HCT116 (cell line): ENCODE measurements at regions not wholly inside any gene's neighbourhood (a gene's known extent, or its start where the extent isn't known, plus 50 kb on each side); places are given as distances from the start of the nearest gene placed in this dataset.

Experiments used
- ATAC-seq: fragments of 200-7000 bp; cut with Tn5 transposase; 2 replicates; pipeline ENCODE4 v1.9.1; 2020; ENCODE audit warnings: mild to moderate bottlenecking, moderate library complexity
- BruUV-seq: library from RNA; stranded (reverse); fragments of 400-500 nt; replicated peaks from 2 replicates; lab custom pipeline; 2021; lab: Mats Ljungman, UMichigan
- CTCF ChIA-PET: fragments of 300-600 bp; sonication (Branson Sonifier 250); formaldehyde crosslinking; loops from one replicate; lab custom pipeline; 2021; ENCODE audit warnings: antibody characterized with exemption; lab: Charles Lee
- POLR2A ChIA-PET: fragments of 300-600, 350-600 bp; sonication (Branson Sonifier 250); formaldehyde crosslinking; loops from one replicate; lab custom pipeline; 2021; ENCODE audit warnings: antibody characterized with exemption; lab: Charles Lee
- RAD21 ChIA-PET, 2 experiments: fragments of 300-600 bp; sonication (Branson Sonifier 250); formaldehyde crosslinking; loops; one replicate each; lab custom pipeline; 2023; ENCODE audit warnings: low total read pairs in 2 of 2; ENCODE audit not compliant: uncharacterized antibody in 2 of 2, unreplicated experiment in 2 of 2, low non-redundant PET in 1 of 2; lab: Charles Lee
- DNase-seq: peaks from one replicate; pipeline ENCODE4 v3.0.0-alpha.2; 2010; ENCODE audit warnings: low read depth, low spot score
- H2AFZ ChIP-seq: fragments of 200-600 bp; shearing (Covaris generic), sonication (generic); 2 replicates; pipeline ENCODE4 v1.6.1; 2017; ENCODE audit warnings: low read depth, mixed run types, mixed read lengths, antibody characterized with exemption, low read length; ENCODE audit not compliant: poor library complexity, severe bottlenecking
- H3K27ac ChIP-seq: 2 replicates; pipeline ENCODE4 v1.5.1; 2012; ENCODE audit warnings: low read depth, low read length
- H3K27me3 ChIP-seq: fragments of 200-600 bp; sonication (generic); 2 replicates; pipeline ENCODE4 v1.6.1; 2016; ENCODE audit warnings: mixed run types, low read length, mixed read lengths; ENCODE audit not compliant: insufficient read depth
- H3K36me3 ChIP-seq, 2 experiments: fragments of 200-500 bp in 1 of 2; fragments of 200-600 bp in 1 of 2; sonication (Bioruptor generic) in 1 of 2; sonication (generic) in 1 of 2; 2 replicates each; pipeline versions ENCODE4 v1.5.1 to v1.6.1; 2014 to 2016; ENCODE audit warnings: low read length in 2 of 2, inconsistent platforms in 1 of 2, mixed read lengths in 1 of 2, mixed run types in 1 of 2; ENCODE audit not compliant: insufficient read depth in 2 of 2, control insufficient read depth in 1 of 2
- H3K4me1 ChIP-seq, 2 experiments: fragments of 200-600 bp in 1 of 2; sonication (generic) in 1 of 2; 2 replicates each; pipeline versions ENCODE4 v1.5.1 to v1.6.1; 2012 to 2017; ENCODE audit warnings: low read length in 2 of 2, inconsistent platforms in 1 of 2, mild to moderate bottlenecking in 1 of 2, mixed read lengths in 1 of 2, mixed run types in 1 of 2, moderate library complexity in 1 of 2; ENCODE audit not compliant: insufficient read depth in 2 of 2, control insufficient read depth in 1 of 2
- H3K4me2 ChIP-seq: fragments of 200-600 bp; sonication (generic); 2 replicates; pipeline ENCODE4 v1.6.1; 2017; ENCODE audit warnings: mixed run types, low read length, mixed read lengths
- H3K4me3 ChIP-seq, 2 experiments: fragments of 200-600 bp in 1 of 2; sonication (generic) in 1 of 2; replicated peaks in 1 of 2; 2 replicates each; pipeline ENCODE4 v1.5.1; 2011 to 2016; ENCODE audit warnings: low read length in 2 of 2, control low read depth in 1 of 2, low read depth in 1 of 2, mild to moderate bottlenecking in 1 of 2, mixed read lengths in 1 of 2, mixed run types in 1 of 2
- H3K79me2 ChIP-seq: fragments of 200-600 bp; sonication (generic); 2 replicates; pipeline ENCODE4 v1.6.1; 2017; ENCODE audit warnings: mild to moderate bottlenecking, mixed run types, low read length, moderate library complexity, mixed read lengths; ENCODE audit not compliant: insufficient read depth
- H3K9ac ChIP-seq: fragments of 200-600 bp; sonication (generic); 2 replicates; pipeline ENCODE4 v1.6.1; 2016; ENCODE audit warnings: low read length, mixed read lengths
- H3K9me2 ChIP-seq: fragments of 200-600 bp; sonication (generic), shearing (Covaris generic); 2 replicates; pipeline ENCODE4 v1.6.1; 2017; ENCODE audit warnings: mixed run types, mild to moderate bottlenecking, moderate library complexity; ENCODE audit not compliant: insufficient read depth
- H3K9me3 ChIP-seq, 2 experiments: fragments of 200-500 bp in 1 of 2; fragments of 200-600 bp in 1 of 2; sonication (Bioruptor generic) in 1 of 2; sonication (generic) in 1 of 2; 2 replicates each; pipeline ENCODE4 v1.6.1; 2014 to 2017; ENCODE audit warnings: low read length in 2 of 2, mixed read lengths in 2 of 2, inconsistent platforms in 1 of 2, low read depth in 1 of 2, mild to moderate bottlenecking in 1 of 2, mixed run types in 1 of 2, moderate library complexity in 1 of 2; ENCODE audit not compliant: control insufficient read depth in 1 of 2, insufficient read depth in 1 of 2
- H4K20me1 ChIP-seq: fragments of 200-600 bp; sonication (generic), shearing (Covaris generic); 2 replicates; pipeline ENCODE4 v1.6.1; 2017; ENCODE audit warnings: mixed run types, mild to moderate bottlenecking, moderate library complexity; ENCODE audit not compliant: insufficient read depth
- JUND ChIP-seq: IDR thresholded peaks from 2 replicates; pipeline ENCODE4 v1.6.1; 2012
- REST ChIP-seq: IDR thresholded peaks from 2 replicates; pipeline ENCODE4 v1.6.1; 2012; ENCODE audit warnings: low read depth
- ZBTB33 ChIP-seq: IDR thresholded peaks from 2 replicates; pipeline ENCODE4 v1.6.1; 2011; ENCODE audit warnings: mild to moderate bottlenecking, low read length, moderate library complexity; ENCODE audit not compliant: insufficient replicate concordance; ENCODE audit errors: extremely low read depth
- intact Hi-C: fragments of 100-400 bp; cut with micrococcal nuclease; formaldehyde crosslinking; loops from 2 replicates; pipeline ENCODE4 v1.10.0; 2022
- TF ChIP-seq, protein P1 (sequence below): IDR thresholded peaks from 2 replicates; pipeline ENCODE4 v1.6.1; 2012

DNA sequence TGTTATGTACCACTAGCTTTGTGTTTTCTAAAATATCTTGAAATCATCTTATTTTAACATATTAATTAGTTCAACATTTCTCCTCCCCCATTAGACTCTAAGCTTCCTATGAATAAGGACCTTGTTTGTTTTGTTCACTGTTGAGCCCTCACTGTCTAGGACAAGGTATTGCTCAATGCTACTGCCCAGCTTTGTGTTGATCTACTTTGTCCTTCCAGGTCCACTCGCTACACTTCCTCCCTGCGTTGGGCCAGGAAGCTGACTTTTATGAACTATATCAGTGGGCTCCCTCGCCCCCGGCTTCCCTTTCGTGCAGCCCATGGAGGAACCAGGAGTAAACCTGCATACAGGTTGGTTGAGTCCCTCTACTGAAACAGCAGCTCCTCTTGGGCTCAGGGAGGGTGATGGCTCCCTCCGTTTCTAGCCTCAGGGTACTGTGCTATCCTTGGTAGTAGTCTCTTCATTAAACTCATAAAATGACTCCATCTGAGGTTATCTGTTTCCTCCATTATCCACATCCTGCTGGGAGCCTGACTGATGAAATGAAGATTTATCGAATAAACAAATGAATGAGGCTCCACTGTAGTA, 272.5 kb downstream of the CLIC5 start:
- RAD21 ChIA-PET: no interaction called here
- no peaks in the 10 kb centered on the region for H3K79me2 ChIP-seq
- H3K27me3 ChIP-seq: no peaks in the 10 kb centered on the region
- POLR2A ChIA-PET: no interaction called here
- no peaks in the 10 kb centered on the region for H3K9me3 ChIP-seq
- no peak overlapping the region for H2AFZ ChIP-seq
- BruUV-seq: no TSS peak
- no peak for DNase-seq
- TF ChIP-seq ZBTB33: no peak
- H3K27ac ChIP-seq: no peak overlapping the region
- H3K36me3 ChIP-seq: no peaks in the 10 kb centered on the region
- no peak overlapping the region for H3K9ac ChIP-seq
- ATAC-seq: no peak
- no peak overlapping the region for H3K4me2 ChIP-seq
- H3K4me1 ChIP-seq: no peaks in the 10 kb centered on the region
- no peaks in the 10 kb centered on the region for H3K9me2 ChIP-seq
- no peaks in the 10 kb centered on the region for H4K20me1 ChIP-seq
- intact Hi-C loops: no loop called here
- CTCF ChIA-PET: no interaction called here
- H3K4me3 ChIP-seq: no peak overlapping the region

DNA sequence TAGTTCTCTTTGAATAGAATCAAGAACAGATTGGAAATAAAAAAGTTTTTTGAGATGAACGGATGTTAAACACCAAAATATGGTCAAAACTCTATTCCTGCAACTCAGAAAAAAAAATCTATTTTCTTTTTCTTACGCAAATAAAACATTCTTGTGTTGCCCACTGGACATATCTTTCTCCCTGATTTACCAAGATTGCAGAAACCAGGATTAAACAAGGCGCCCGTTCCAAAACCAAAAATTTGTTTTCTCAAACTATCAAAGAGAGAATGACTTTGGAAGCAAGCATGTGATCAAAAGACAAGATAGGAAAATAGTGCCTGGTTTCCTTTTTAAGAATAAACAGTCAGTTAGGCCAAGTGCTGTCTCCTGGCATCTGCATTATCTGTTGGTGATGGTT, 273.1 kb downstream of the CLIC5 start:
- intact Hi-C loops: no loop called here
- ChIA-PET POLR2A (no interaction called here), RAD21 (no interaction called here), CTCF (no interaction called here)
- H3K4me1 ChIP-seq: no peaks in the 10 kb centered on the region
- no peak overlapping the region for H3K9ac ChIP-seq
- no peaks in the 10 kb centered on the region for H3K9me2 ChIP-seq
- no peaks in the 10 kb centered on the region for H3K79me2 ChIP-seq
- H3K4me2 ChIP-seq: no peak overlapping the region
- no peaks in the 10 kb centered on the region for H4K20me1 ChIP-seq
- H3K4me3 ChIP-seq: no peak overlapping the region
- H3K27me3 ChIP-seq: no peaks in the 10 kb centered on the region
- no TSS peak for BruUV-seq
- DNase-seq: no peak
- H3K9me3 ChIP-seq: no peaks in the 10 kb centered on the region
- no peaks in the 10 kb centered on the region for H3K36me3 ChIP-seq
- H3K27ac ChIP-seq: no peak overlapping the region
- TF ChIP-seq JUND (no peak), REST (no peak)
- TF ChIP-seq, protein P1, sequence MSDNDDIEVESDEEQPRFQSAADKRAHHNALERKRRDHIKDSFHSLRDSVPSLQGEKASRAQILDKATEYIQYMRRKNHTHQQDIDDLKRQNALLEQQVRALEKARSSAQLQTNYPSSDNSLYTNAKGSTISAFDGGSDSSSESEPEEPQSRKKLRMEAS: no peak
- H2AFZ ChIP-seq: no peak overlapping the region
- ATAC-seq: no peak
